K562 (cell line): ENCODE measurements at regions not wholly inside any gene's neighbourhood (a gene's known extent, or its start where the extent isn't known, plus 50 kb on each side); places are given as distances from the start of the nearest gene placed in this dataset.
A peak's percentile ranks its signal among the peaks of the same experiment; 100 is the strongest.

ENCODE experiments used
- CBFA2T2 ChIP-seq: fragments of 450-650 bp; conservative IDR thresholded peaks from 2 replicates; pipeline ENCODE4 v1.6.1; 2017; ENCODE audit warnings: mild to moderate bottlenecking
- ERF ChIP-seq: fragments of 450-650 bp; formaldehyde crosslinking; IDR thresholded peaks from 2 replicates; pipeline ENCODE4 v1.4.0; 2020; ENCODE audit warnings: mild to moderate bottlenecking, mixed read lengths
- GATA2 ChIP-seq: sonication (generic); formaldehyde crosslinking; IDR thresholded peaks from 2 replicates; pipeline ENCODE4 v1.4.0; 2020; ENCODE audit warnings: mild to moderate bottlenecking, missing genetic modification reagents
- MLLT1 ChIP-seq, 2 experiments: fragments of 450-650 bp; IDR thresholded peaks; 2 replicates each; pipeline ENCODE4 v1.6.1; 2016
- NFE2 ChIP-seq: IDR thresholded peaks from 2 replicates; pipeline ENCODE4 v1.6.1; 2014; ENCODE audit warnings: antibody characterized with exemption, low read depth
- PYGO2 ChIP-seq: fragments of 450-650 bp; IDR thresholded peaks from 2 replicates; pipeline ENCODE4 v1.6.1; 2016; ENCODE audit warnings: mild to moderate bottlenecking, missing genetic modification characterization, moderate library complexity, missing compliant biosample characterization
- RHOXF2B ChIP-seq: fragments of 250-450 bp; sonication (Bioruptor Pico); conservative IDR thresholded peaks from 2 replicates; pipeline ENCODE4 v1.5.1; 2021
- SMARCA5 ChIP-seq: fragments of 450-650 bp; IDR thresholded peaks from 2 replicates; pipeline ENCODE4 v1.6.1; 2016
- SP2 ChIP-seq: IDR thresholded peaks from 2 replicates; pipeline ENCODE4 v1.6.1; 2011; ENCODE audit warnings: mild to moderate bottlenecking, low read depth, low read length, moderate library complexity; ENCODE audit not compliant: poor library complexity, severe bottlenecking; ENCODE audit errors: extremely low read depth
- TBL1XR1 ChIP-seq, 2 experiments: IDR thresholded peaks; 2 replicates each; pipeline ENCODE4 v1.6.1; 2012; ENCODE audit warnings: improper control_type of control experiment in 2 of 2, low read length in 2 of 2, mild to moderate bottlenecking in 1 of 2
- ZFPM2 ChIP-seq: fragments of 250-450 bp; sonication (Bioruptor Pico); IDR thresholded peaks from 2 replicates; pipeline ENCODE4 v1.5.1; 2022; ENCODE audit warnings: mild to moderate bottlenecking
- ZNF143 ChIP-seq: sonication (generic); formaldehyde crosslinking; IDR thresholded peaks from 2 replicates; pipeline ENCODE4 v1.9.0; 2022; ENCODE audit warnings: mild to moderate bottlenecking, missing genetic modification reagents
- ZNF274 ChIP-seq: IDR thresholded peaks from 2 replicates; pipeline ENCODE4 v1.6.1; 2011; ENCODE audit warnings: low read depth, mild to moderate bottlenecking, low read length, moderate library complexity, borderline replicate concordance
- ZNF398 ChIP-seq: fragments of 250-450 bp; sonication (Bioruptor Pico); IDR thresholded peaks from 2 replicates; pipeline ENCODE4 v1.8.0; 2021; ENCODE audit warnings: moderate library complexity, mild to moderate bottlenecking, inconsistent platforms
- ZNF584 ChIP-seq: fragments of 200-800 bp; sonication (Bioruptor generic); IDR thresholded peaks from 2 replicates; pipeline ENCODE4 v1.6.1; 2016; ENCODE audit warnings: low read depth, mild to moderate bottlenecking, missing genetic modification characterization, missing compliant biosample characterization
- TF ChIP-seq, protein P1 (sequence below), 2 experiments: IDR thresholded peaks; 2 replicates each; pipeline ENCODE4 v1.6.1; 2011; ENCODE audit warnings: borderline replicate concordance in 1 of 2, control low read depth in 1 of 2, low read depth in 1 of 2, low read length in 1 of 2, mild to moderate bottlenecking in 1 of 2, mixed read lengths in 1 of 2, moderate library complexity in 1 of 2; ENCODE audit not compliant: insufficient read depth in 1 of 2, insufficient read length in 1 of 2, poor library complexity in 1 of 2, severe bottlenecking in 1 of 2; ENCODE audit errors: extremely low read depth in 1 of 2
- TF ChIP-seq, protein P2 (sequence below): fragments of 150-350 bp; conservative IDR thresholded peaks from 2 replicates; pipeline ENCODE4 v1.6.1; 2014; ENCODE audit warnings: low read length
- TF ChIP-seq, protein P3 (sequence below): sonication (generic); formaldehyde crosslinking; IDR thresholded peaks from 2 replicates; pipeline ENCODE4 v1.8.0; 2022; ENCODE audit warnings: mild to moderate bottlenecking, low read depth, missing genetic modification reagents

DNA sequence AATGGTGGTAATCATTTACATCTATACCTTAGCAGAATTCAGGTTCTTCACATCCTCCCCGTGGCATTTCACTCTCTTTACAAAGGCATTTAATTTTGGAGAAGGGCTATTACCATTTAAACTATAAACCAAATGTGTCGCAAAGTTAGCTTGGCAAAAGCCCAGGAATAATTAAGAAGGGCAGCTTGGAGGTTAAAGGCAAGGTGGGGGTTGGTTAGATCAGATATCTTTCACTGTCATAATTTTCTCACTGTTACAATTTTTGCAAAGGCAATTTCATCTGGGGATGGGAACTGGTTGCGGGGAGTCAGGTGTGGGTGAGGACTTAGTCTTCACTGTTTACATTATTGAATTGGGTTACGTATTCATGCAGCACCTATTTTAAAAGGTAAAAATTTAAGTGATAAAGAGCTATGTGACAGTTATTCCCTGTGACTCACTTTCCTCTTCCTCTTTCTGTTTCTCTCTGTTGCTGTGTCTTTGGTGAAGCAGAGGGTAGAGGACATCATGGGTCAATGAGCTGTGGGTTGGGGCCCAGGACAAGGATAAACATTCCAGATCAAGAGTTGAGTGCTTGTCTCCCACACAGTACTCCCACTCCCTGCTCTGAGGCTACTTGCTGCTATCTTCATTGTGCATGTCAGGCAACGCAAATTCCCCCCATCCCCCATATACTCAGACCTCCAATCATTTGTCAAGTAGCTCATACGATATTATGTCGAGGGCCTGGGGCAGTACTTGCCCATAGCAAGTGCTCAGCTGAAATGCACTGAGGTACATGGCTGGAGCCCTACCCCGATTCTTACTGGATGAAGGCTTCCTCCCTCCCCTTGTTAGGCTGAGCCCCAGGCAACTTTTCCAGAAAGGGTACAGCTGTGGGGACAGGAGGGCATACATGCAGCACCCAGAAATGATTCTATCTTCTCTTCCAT is 223.1 kb upstream of the MYLIP start (continued):
- TF ChIP-seq ZNF398 (CRISPR knock-in tag) (no peak), ZNF143 (no peak), ERF (no peak), MLLT1 (IDR thresholded peaks at IDR 0.05) (peak in 1 of 2 experiments; percentile 84; a peak in 1 of 4 replicates), SMARCA5 (peak; percentile 60; the same call in 1 of the 2 replicates), TBL1XR1 (IDR thresholded peaks at IDR 0.05; ENCODE audit: low read length in 2 of 2) (peak; percentile 92 to 99), PYGO2 (peak; percentile 73; the same call in 1 of the 2 replicates), ZNF274 (no peak), SP2 (no peak), CBFA2T2 (peak; percentile 95), RHOXF2B (CRISPR knock-in tag) (no peak), NFE2 (peak; percentile 64; the same call in 1 of the 2 replicates), ZFPM2 (CRISPR knock-in tag) (no peak), ZNF584 (CRISPR knock-in tag) (peak; percentile 85; the same call in 1 of the 2 replicates), GATA2 (CRISPR knock-in tag) (peak; percentile 67)
- TF ChIP-seq, protein P1, sequence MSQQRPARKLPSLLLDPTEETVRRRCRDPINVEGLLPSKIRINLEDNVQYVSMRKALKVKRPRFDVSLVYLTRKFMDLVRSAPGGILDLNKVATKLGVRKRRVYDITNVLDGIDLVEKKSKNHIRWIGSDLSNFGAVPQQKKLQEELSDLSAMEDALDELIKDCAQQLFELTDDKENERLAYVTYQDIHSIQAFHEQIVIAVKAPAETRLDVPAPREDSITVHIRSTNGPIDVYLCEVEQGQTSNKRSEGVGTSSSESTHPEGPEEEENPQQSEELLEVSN (IDR thresholded peaks at IDR 0.05; ENCODE audit: borderline replicate concordance in 1 of 2, extremely low read depth in 1 of 2, insufficient read depth in 1 of 2, insufficient read length in 1 of 2, low read depth in 1 of 2, low read length in 1 of 2, poor library complexity in 1 of 2, severe bottlenecking in 1 of 2): peak in 1 of 2 experiments; percentile 59
- TF ChIP-seq, protein P2, sequence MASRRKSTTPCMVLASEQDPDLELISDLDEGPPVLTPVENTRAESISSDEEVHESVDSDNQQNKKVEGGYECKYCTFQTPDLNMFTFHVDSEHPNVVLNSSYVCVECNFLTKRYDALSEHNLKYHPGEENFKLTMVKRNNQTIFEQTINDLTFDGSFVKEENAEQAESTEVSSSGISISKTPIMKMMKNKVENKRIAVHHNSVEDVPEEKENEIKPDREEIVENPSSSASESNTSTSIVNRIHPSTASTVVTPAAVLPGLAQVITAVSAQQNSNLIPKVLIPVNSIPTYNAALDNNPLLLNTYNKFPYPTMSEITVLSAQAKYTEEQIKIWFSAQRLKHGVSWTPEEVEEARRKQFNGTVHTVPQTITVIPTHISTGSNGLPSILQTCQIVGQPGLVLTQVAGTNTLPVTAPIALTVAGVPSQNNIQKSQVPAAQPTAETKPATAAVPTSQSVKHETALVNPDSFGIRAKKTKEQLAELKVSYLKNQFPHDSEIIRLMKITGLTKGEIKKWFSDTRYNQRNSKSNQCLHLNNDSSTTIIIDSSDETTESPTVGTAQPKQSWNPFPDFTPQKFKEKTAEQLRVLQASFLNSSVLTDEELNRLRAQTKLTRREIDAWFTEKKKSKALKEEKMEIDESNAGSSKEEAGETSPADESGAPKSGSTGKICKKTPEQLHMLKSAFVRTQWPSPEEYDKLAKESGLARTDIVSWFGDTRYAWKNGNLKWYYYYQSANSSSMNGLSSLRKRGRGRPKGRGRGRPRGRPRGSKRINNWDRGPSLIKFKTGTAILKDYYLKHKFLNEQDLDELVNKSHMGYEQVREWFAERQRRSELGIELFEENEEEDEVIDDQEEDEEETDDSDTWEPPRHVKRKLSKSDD: 0 out of 2 replicates have a peak, but pooled peaks have one; percentile 27
- TF ChIP-seq, protein P3, sequence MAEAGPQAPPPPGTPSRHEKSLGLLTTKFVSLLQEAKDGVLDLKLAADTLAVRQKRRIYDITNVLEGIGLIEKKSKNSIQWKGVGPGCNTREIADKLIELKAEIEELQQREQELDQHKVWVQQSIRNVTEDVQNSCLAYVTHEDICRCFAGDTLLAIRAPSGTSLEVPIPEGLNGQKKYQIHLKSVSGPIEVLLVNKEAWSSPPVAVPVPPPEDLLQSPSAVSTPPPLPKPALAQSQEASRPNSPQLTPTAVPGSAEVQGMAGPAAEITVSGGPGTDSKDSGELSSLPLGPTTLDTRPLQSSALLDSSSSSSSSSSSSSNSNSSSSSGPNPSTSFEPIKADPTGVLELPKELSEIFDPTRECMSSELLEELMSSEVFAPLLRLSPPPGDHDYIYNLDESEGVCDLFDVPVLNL: no peak
